HG03025 (cell line): ENCODE measurements at regions not wholly inside any gene's neighbourhood (a gene's known extent, or its start where the extent isn't known, plus 50 kb on each side); places are given as distances from the start of the nearest gene placed in this dataset.

ENCODE experiments used
- ATAC-seq: cut with Tn5 transposase; IDR thresholded peaks from one replicate; pipeline ENCODE4 v1.9.1; 2021; ENCODE audit warnings: mild to moderate bottlenecking, moderate library complexity; ENCODE audit not compliant: unreplicated experiment, low FRiP score

- ATAC-seq: no peak
Measured at GRCh38 chr4:152004801-152005200, 244.0 kb upstream of the GATB start.

DNA sequence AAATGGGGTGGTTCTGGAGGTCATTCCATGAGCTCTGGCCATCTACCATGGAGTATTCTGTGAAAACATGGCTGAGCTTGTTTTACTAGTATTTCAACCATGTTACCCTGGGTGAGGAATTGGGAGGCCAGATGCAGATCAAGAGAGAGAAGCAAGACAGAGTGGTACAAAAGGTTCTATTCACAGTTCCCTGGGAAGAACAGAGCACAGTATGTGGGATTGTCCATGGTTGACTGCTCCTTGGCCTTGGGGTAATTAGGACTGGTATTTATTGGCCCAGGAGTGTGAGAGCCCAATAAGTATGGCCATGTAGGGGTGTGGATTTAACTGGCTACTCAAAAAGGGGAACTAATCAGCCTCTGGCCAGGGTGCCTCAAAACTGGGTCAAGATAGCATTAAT lies 239.7 kb upstream of the GATB start:
- no peak for ATAC-seq

DNA sequence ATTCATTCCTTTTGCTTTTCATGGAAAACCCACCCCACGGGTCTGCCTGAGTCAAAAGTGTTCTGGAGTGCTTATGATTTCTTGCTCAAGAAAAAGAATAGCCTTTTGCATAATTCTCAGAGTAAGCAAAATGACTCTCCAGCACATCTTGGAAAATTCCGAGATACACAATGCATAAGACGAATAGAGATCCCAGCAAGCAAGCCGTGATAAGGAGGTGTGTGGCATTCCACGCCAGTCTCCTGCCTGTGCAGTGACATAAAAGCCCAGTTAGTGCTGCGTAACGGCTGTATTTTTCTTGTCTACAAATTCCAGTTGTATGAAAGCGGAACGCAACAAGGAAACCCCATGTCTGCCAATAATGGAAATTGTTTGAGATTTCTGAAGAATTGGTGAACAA lies 237.9 kb upstream of the GATB start:
- ATAC-seq: no peak

- no peak for ATAC-seq
Measured at GRCh38 chr4:151997461-151997860, 236.7 kb upstream of the GATB start.

- ATAC-seq: no peak
Measured at GRCh38 chr4:151994429-151994828, 233.6 kb upstream of the GATB start.

- ATAC-seq: no peak
Measured at GRCh38 chr4:151993521-151993920, 232.7 kb upstream of the GATB start.

- ATAC-seq: no peak
Measured at GRCh38 chr4:151992332-151993154, 231.7 kb upstream of the GATB start.

DNA sequence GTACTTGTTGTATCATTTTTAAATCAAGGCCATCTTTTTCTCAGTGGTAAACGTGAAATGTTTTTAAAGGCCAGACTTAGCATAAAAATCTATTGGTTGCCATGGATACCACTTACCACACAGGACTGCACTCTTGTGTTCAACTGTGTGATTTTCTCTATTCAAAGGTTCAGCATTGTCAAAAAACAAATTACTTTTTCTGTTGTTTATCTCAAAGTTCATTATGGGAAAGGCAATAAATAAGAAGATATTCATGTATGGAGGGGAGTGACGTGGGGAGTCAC lies 231.0 kb upstream of the GATB start:
- no peak for ATAC-seq

GRCh38 chr4:151991001-151991883 lies 230.4 kb upstream of the GATB start:
- no peak for ATAC-seq

DNA sequence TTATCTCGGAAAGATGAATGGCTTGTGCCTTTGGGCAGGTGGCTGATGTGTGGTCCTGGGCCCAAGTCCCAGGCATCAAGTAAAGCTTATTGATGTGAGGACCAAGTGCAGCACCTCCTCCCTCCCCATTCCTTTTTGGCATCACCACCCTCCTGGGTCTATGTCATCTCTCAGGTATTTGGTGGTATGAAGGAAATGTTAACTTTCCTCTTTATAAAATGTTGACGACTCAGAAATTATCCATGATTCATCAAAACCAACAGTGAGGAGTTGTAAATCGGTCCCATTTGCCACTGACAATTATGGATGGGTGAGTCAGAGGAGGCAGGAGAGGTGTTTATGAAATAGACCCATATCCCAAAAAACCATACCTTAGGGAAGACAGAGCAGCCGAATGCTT lies 229.4 kb upstream of the GATB start:
- no peak for ATAC-seq

GRCh38 chr4:151988591-151988990 lies 227.8 kb upstream of the GATB start:
- ATAC-seq: no peak

DNA sequence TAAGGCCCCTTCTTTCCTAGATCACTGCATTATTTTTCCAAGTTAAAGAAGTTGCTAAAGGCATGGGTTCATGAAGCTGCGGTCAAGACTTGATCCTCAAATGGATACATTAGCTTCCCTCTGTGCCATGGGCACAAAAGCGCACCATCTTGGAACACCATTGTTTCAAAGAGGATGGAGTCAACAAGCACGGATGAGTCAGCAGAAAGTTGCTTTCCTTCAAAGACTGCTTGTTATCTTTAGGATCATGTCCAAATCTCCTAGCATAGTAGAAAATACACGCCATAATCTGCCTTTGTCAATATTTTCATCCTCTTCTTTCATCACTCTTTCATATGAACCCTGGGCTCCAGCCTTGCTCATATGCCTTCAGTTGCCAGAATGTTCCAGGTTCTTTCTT lies 226.8 kb upstream of the GATB start:
- ATAC-seq: no peak

GRCh38 chr4:151983854-151984253 lies 223.0 kb upstream of the GATB start:
- no peak for ATAC-seq

- ATAC-seq: no peak
Measured at GRCh38 chr4:151979819-151980218, 219.0 kb upstream of the GATB start.

- ATAC-seq: no peak
Measured at GRCh38 chr4:151968643-151969042, 207.8 kb upstream of the GATB start.

GRCh38 chr4:151967074-151967473 lies 206.3 kb upstream of the GATB start:
- ATAC-seq: no peak

DNA sequence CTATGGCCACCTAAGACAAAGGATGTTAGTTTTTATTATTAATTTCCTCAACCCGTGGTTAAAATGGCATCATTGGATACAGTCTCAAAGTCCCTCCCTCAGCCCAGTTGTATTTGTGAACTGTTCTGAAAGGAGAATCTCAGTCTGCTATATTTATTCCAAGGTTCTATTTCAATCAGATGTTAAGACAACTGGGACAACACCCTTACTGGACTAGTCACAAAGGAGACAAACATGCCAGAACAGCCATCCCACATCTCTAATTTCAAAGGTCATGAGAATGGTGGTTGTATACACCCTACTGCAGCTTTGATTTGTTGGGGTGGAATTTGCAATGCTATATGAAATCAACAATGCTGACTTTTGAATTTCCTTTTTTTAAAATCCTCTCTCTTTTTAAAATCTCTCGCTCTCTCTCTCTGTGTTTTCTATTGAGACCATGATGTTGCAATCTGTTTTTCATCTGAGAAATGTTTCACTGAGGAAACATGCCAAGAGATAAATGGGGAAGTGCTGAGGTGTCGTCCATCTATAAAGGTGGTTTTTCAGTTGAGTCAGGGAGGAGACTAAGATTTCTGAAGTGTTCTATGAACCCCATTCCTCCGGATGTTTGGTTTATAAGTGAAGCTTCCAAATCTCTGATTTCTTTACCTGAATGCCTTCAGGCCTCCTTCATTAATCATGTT lies 201.5 kb upstream of the GATB start:
- ATAC-seq: no peak

GRCh38 chr4:151961456-151961855 lies 200.6 kb upstream of the GATB start:
- ATAC-seq: no peak

DNA sequence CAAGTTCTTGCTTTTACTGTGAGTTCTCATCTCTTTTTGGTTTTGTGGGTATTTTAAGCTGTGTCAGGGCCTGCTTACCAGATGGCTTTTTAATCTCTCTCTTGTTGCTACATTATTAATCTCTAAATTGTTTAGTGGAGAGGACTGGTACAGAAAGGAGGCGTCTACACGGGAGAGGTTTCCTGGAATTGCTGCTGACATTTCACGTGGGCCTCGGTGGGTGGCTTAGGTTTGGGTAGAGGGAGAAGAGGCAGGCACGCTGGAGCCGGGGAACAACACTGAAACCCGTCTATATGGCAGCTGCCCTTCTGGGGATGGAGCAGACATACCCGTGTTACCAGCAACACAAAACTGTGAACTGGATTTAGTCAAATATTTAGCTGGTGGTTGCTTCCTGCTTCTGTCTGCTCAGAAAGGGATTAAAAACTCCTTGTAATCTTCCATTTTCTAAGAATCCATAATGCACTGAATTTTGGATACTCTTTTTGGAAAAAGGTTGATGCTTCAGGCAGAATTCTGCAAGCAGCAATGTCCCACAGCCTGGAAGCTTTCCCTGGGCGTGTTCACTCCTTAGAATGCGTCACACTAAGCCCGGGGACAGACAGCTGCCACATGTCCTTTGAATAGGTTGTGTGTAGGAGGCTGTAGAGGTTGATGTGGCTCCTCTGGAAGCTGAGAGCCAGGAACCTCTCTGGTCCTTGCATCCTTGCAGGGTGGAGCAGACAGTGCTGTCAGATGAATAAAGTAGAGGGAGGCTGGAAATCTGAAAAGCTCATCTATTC lies 199.8 kb upstream of the GATB start:
- ATAC-seq: no peak

- ATAC-seq: no peak
Measured at GRCh38 chr4:151957153-151957552, 196.3 kb upstream of the GATB start.
